ENCODE measurements at regions not wholly inside any gene's neighbourhood (a gene's known extent, or its start where the extent isn't known, plus 50 kb on each side); places are given as distances from the start of the nearest gene placed in this dataset.

- no peak for TF ChIP-seq POLR2A (IDR thresholded peaks at IDR 0.05)
- TF ChIP-seq CTCF (IDR thresholded peaks at IDR 0.05), result no peak
- TF ChIP-seq POLR2AphosphoS5 (IDR thresholded peaks at IDR 0.05), result no peak
- TF ChIP-seq EP300 (IDR thresholded peaks at IDR 0.05), result no peak
These were observed 275.3 kb downstream of the ALDH8A1 start for GRCh38 chr6:134674562-134674961.

Measured in suprapubic skin (tissue), 4 donors.